ENCODE measurements at regions not wholly inside any gene's neighbourhood (a gene's known extent, or its start where the extent isn't known, plus 50 kb on each side); places are given as distances from the start of the nearest gene placed in this dataset.

GRCh38 chr2:12624384-12624783 lies 92.4 kb upstream of the TRIB2 start:
- ChIA-PET CTCF (no interaction called here), POLR2A (no interaction called here)
- no peak overlapping the region for H3K4me3 ChIP-seq (replicated peaks in 1 of 2; ENCODE audit: low read depth in 1 of 2, low read length in 2 of 2)

More at GRCh38 chr2:12624384-12624783, 92.4 kb upstream of the TRIB2 start:
- H3K27ac ChIP-seq (ENCODE audit: low read depth, low read length), result no peak overlapping the region
- H2AFZ ChIP-seq (ENCODE audit: low read depth, low read length, poor library complexity, severe bottlenecking), result no peak overlapping the region
- no peak overlapping the region for H3K4me2 ChIP-seq (ENCODE audit: low read length)
- BruUV-seq (replicated peaks), result no TSS peak
- H3K9me3 ChIP-seq (ENCODE audit: control insufficient read depth in 1 of 2, insufficient read depth in 1 of 2, low read depth in 1 of 2, low read length in 2 of 2), result no peaks in the 10 kb centered on the region
- TF ChIP-seq MAX (IDR thresholded peaks at IDR 0.05) (no peak), ZNF274 (IDR thresholded peaks at IDR 0.05; ENCODE audit: low read depth, low read length) (no peak)
- TF ChIP-seq, protein P1, sequence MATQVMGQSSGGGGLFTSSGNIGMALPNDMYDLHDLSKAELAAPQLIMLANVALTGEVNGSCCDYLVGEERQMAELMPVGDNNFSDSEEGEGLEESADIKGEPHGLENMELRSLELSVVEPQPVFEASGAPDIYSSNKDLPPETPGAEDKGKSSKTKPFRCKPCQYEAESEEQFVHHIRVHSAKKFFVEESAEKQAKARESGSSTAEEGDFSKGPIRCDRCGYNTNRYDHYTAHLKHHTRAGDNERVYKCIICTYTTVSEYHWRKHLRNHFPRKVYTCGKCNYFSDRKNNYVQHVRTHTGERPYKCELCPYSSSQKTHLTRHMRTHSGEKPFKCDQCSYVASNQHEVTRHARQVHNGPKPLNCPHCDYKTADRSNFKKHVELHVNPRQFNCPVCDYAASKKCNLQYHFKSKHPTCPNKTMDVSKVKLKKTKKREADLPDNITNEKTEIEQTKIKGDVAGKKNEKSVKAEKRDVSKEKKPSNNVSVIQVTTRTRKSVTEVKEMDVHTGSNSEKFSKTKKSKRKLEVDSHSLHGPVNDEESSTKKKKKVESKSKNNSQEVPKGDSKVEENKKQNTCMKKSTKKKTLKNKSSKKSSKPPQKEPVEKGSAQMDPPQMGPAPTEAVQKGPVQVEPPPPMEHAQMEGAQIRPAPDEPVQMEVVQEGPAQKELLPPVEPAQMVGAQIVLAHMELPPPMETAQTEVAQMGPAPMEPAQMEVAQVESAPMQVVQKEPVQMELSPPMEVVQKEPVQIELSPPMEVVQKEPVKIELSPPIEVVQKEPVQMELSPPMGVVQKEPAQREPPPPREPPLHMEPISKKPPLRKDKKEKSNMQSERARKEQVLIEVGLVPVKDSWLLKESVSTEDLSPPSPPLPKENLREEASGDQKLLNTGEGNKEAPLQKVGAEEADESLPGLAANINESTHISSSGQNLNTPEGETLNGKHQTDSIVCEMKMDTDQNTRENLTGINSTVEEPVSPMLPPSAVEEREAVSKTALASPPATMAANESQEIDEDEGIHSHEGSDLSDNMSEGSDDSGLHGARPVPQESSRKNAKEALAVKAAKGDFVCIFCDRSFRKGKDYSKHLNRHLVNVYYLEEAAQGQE (IDR thresholded peaks at IDR 0.05; ENCODE audit: low read depth), result no peak
- H3K79me2 ChIP-seq (ENCODE audit: insufficient read depth, low read length), result no peaks in the 10 kb centered on the region
- RAD21 ChIA-PET (ENCODE audit: low non-redundant PET in 1 of 2, low total read pairs in 2 of 2, uncharacterized antibody in 2 of 2, unreplicated experiment in 2 of 2), result no interaction called here
- no peaks in the 10 kb centered on the region for H4K20me1 ChIP-seq (ENCODE audit: insufficient read depth)
- DNase-seq (ENCODE audit: low read depth, low spot score) (no peak), ATAC-seq (no peak)
- no peak overlapping the region for H3K9ac ChIP-seq (ENCODE audit: low read length)
- intact Hi-C loops (cut with micrococcal nuclease), result no loop called here
- H3K9me2 ChIP-seq (ENCODE audit: insufficient read depth), result no peaks in the 10 kb centered on the region
- H3K36me3 ChIP-seq (ENCODE audit: control insufficient read depth in 1 of 2, insufficient read depth in 2 of 2, low read length in 2 of 2), result no peaks in the 10 kb centered on the region
- H3K27me3 ChIP-seq (ENCODE audit: insufficient read depth, low read length), result no peaks in the 10 kb centered on the region
- H3K4me1 ChIP-seq (ENCODE audit: control insufficient read depth in 1 of 2, insufficient read depth in 2 of 2, low read length in 2 of 2), result no peaks in the 10 kb centered on the region
